ENCODE measurements at regions not wholly inside any gene's neighbourhood (a gene's known extent, or its start where the extent isn't known, plus 50 kb on each side); places are given as distances from the start of the nearest gene placed in this dataset.
"Not testable (repeated sequence)": the region's sequence is repeated elsewhere in the genome, so short reads cannot be mapped to it uniquely, and the experiment has no call there.

DNA sequence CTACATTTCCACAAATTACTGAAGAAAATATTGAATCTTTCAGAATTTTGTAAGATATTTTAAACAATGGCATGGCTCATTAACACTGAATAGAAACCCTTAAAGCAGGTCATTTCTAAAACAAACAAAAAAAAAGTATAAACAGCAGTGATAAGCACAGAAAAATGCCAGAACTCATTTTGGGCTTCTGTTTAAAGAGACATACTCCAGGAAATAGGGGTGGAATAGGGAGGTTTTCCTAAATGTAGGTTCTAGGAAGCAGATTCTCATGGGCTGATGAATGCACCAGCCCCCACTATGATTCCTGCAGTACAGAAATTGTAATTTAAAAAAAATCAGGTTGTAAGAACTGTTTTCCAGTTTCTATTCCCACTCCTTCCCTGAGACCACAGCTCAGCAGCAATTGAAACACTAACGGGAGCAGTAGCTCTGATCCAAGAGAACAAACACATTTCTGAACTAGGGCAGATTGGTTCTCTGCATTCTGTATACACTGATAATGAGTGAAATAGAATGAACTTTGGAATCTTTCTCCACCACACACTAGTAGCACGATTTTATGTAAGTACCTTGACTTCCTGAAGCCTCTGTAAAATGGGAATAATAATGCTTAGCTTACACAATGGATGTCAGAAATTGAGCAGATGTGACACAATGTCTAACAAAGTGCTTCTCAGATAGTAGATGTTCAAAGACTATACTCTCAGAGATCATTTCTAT lies 115.6 kb upstream of the TMTC1 start:
- no peak overlapping the region for H3K9ac ChIP-seq (ENCODE audit: low read depth, low read length)
- no peaks in the 10 kb centered on the region for H3K36me3 ChIP-seq (ENCODE audit: insufficient read depth, low read depth, low read length)
- H3K27ac ChIP-seq (ENCODE audit: low read length) = no peak overlapping the region
- no peak overlapping the region for H3K4me3 ChIP-seq (ENCODE audit: low read length)
- H3K27me3 ChIP-seq (ENCODE audit: insufficient read depth, low read length) = no peaks in the 10 kb centered on the region
- peaks cover 3% of the 10 kb centered on the region; the same call in 1 of the 2 replicates for H3K4me1 ChIP-seq (ENCODE audit: insufficient read depth, low read length)
- no peaks in the 10 kb centered on the region for H3K9me3 ChIP-seq (ENCODE audit: insufficient read depth, low read depth, low read length)

DNA sequence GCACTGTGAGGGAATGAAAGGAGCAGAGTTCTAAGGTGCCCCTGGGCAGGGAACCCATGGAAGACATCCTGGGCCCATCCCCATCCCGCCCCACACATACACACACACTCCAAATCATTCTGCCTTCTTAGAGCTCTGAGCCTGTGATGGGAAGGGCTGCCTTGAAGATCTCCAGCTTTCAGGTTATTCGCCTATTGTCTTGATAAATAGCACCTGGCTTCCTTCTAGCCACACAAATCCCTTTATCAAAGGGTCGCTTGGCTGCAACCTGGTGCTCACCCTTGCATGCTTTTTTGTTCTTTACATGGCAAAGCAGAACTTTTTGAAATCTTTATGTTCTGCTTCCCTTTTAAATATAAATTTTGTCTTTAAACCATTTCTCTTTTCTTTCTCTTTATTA lies 112.2 kb upstream of the TMTC1 start:
- H3K4me1 ChIP-seq (ENCODE audit: insufficient read depth, low read length) = peaks cover 3% of the 10 kb centered on the region; the same call in 1 of the 2 replicates
- no peaks in the 10 kb centered on the region for H3K27me3 ChIP-seq (ENCODE audit: insufficient read depth, low read length)
- no peak overlapping the region for H3K27ac ChIP-seq (ENCODE audit: low read length)
- no peak overlapping the region for H3K9ac ChIP-seq (ENCODE audit: low read depth, low read length)
- H3K4me3 ChIP-seq (ENCODE audit: low read length) = no peak overlapping the region
- no peaks in the 10 kb centered on the region for H3K36me3 ChIP-seq (ENCODE audit: insufficient read depth, low read depth, low read length)
- no peaks in the 10 kb centered on the region for H3K9me3 ChIP-seq (ENCODE audit: insufficient read depth, low read depth, low read length)

DNA sequence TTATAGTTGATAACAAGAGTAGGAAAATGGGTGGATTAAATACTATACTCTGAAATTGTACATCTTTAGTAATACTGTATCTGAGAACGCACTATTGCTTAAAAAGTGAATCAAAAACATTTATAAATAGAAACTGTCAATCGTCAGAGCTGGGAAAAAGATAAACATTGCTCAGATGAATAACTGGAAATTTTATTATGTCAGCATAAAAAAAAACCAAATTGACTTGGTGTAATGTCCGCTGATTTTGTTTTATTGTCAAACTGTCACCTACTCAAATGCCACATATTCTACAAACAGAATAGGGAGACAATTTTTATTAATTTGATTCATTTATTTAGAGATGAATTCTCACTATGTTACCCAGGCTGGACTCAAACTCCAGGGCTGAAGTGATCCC lies 109.3 kb upstream of the TMTC1 start:
- Histone ChIP-seq H3K9me3 (ENCODE audit: insufficient read depth, low read depth, low read length) (no peaks in the 10 kb centered on the region), H3K27me3 (ENCODE audit: insufficient read depth, low read length) (no peaks in the 10 kb centered on the region)

DNA sequence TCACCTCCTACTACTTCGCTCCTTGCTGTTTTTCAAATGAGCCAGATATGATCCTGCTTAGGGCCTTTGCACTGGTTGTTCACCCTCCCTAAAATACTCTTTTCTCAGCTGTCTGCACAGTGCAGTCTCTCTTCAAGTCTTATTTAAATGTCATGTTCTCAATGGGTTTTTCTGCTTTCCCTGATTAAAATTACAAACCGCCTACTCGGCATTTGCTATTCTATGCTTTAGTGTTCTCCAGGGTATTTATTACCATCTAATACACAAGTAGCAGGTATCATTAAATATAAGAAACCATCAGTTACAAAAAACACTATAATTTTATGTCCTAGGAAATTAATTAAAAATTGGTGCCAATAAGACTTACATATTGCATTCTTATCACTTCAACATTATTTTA lies 108.0 kb upstream of the TMTC1 start:
- Histone ChIP-seq H3K4me3 (ENCODE audit: low read length) (no peak overlapping the region), H3K36me3 (ENCODE audit: insufficient read depth, low read depth, low read length) (no peaks in the 10 kb centered on the region), H3K4me1 (ENCODE audit: insufficient read depth, low read length) (peaks cover 3% of the 10 kb centered on the region; the same call in 1 of the 2 replicates), H3K9ac (ENCODE audit: low read depth, low read length) (no peak overlapping the region), H3K9me3 (ENCODE audit: insufficient read depth, low read depth, low read length) (no peaks in the 10 kb centered on the region), H3K27ac (ENCODE audit: low read length) (no peak overlapping the region), H3K27me3 (ENCODE audit: insufficient read depth, low read length) (no peaks in the 10 kb centered on the region)

More for the DNA sequence above, 109.3 kb upstream of the TMTC1 start:
- Histone ChIP-seq H3K4me1 (ENCODE audit: insufficient read depth, low read length) (peaks cover 3% of the 10 kb centered on the region; the same call in 1 of the 2 replicates), H3K36me3 (ENCODE audit: insufficient read depth, low read depth, low read length) (no peaks in the 10 kb centered on the region), H3K9ac (ENCODE audit: low read depth, low read length) (no peak overlapping the region), H3K27ac (ENCODE audit: low read length) (no peak overlapping the region), H3K4me3 (ENCODE audit: low read length) (no peak overlapping the region)

DNA sequence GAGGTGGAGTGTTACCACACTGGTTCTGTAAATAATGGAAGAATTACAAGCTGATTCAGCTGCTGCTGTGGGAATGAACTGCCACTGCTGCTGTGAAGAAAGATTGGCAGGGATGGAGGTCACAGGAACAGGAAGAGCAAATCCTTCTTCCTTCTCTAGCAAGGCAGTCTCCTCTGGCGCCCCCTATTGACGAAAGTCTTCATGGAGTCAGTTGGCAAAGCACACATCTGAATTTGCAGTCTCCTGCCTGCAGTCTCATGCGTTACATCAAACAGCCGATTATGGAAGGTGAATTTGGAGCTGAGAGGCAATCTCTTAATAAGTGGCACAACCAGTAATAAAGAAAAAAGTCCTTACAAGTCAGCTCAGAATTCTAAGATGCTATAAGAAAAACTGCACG lies 106.0 kb upstream of the TMTC1 start:
- Histone ChIP-seq H3K9me3 (ENCODE audit: insufficient read depth, low read depth, low read length) (peaks cover 14% of the 10 kb centered on the region), H3K4me3 (ENCODE audit: low read length) (no peak overlapping the region), H3K27ac (ENCODE audit: low read length) (no peak overlapping the region), H3K4me1 (ENCODE audit: insufficient read depth, low read length) (no peaks in the 10 kb centered on the region), H3K27me3 (ENCODE audit: insufficient read depth, low read length) (no peaks in the 10 kb centered on the region), H3K36me3 (ENCODE audit: insufficient read depth, low read depth, low read length) (no peaks in the 10 kb centered on the region), H3K9ac (ENCODE audit: low read depth, low read length) (no peak overlapping the region)

DNA sequence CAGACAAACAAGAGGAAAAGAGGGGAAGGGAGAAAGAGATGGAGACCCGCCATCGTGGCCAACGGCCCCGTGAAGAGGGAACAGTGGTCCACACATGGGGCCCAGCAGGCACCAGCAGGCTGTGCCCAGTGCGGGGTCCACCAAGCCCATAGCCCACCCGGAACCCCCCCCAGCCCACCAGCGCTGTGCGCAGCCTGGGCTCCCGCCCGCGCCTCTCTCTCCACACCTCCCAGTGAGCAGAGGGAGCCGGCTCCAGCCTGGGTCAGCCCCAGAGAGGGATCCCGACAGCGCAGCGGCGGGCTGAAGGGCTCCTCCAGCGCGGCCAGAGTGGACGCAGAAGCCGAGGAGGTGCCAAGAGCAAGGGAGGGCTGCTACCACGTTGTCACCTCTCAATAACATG lies 105.0 kb upstream of the TMTC1 start:
- Histone ChIP-seq H3K27me3 (ENCODE audit: insufficient read depth, low read length) (no peaks in the 10 kb centered on the region), H3K36me3 (ENCODE audit: insufficient read depth, low read depth, low read length) (no peaks in the 10 kb centered on the region), H3K27ac (ENCODE audit: low read length) (no peak overlapping the region), H3K4me3 (ENCODE audit: low read length) (no peak overlapping the region), H3K9ac (ENCODE audit: low read depth, low read length) (no peak overlapping the region), H3K9me3 (ENCODE audit: insufficient read depth, low read depth, low read length) (peaks cover 21% of the 10 kb centered on the region), H3K4me1 (ENCODE audit: insufficient read depth, low read length) (peaks cover 6% of the 10 kb centered on the region; the same call in 1 of the 2 replicates)

DNA sequence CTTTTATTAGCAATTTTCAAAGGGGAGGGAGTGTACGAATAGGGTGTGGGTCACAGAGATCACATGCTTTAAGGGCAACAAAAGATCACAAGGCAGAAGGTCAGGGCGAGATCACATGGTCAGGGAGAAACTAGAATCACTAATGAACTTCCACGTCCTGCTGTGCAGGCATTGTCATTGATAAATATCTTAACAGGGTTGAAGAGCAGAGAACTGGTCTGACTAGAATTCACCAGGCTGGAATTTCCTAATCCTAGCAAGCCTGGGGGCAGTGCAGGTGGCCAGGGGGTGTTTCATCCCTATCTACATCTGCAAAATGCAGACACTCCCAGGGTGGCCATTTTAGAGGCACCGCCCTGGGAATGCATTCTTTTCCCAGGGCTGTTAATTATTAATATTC lies 101.2 kb upstream of the TMTC1 start:
- H3K36me3 ChIP-seq (ENCODE audit: insufficient read depth, low read depth, low read length); H3K27ac ChIP-seq (ENCODE audit: low read length); H3K9ac ChIP-seq (ENCODE audit: low read depth, low read length); H3K4me3 ChIP-seq (ENCODE audit: low read length); H3K27me3 ChIP-seq (ENCODE audit: insufficient read depth, low read length): not testable (repeated sequence)
- Histone ChIP-seq H3K9me3 (ENCODE audit: insufficient read depth, low read depth, low read length) (peaks cover 21% of the 10 kb centered on the region), H3K4me1 (ENCODE audit: insufficient read depth, low read length) (peaks cover 10% of the 10 kb centered on the region; the same call in 1 of the 2 replicates)

DNA sequence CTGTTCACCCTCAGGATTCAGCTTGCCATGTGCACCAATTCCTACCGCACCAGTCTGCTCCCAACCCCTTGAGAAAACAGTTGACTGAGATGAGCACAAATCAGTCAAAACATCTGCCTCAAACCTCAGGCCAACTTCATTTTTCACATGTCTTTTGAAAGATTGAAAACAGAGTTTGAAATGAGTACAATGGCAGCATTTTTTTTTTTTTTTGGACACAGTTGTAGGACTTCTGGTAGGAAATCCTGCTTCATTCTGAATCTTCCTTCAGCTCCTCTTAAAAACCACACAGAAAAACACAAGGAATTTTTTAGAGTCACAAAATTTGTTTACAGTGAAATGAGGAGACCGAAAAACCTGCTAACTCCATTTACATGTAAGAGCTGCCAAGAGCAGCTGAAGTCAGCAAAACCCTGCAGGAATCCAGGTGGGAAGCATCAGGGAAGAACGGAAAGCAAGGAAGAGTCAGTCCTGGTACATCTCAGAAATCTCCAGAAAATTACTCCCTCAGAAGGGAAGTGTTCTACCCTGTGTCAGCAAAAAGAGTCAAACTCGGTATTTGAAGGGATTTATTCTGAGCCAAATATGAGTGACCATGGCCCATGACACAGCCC lies 100.3 kb upstream of the TMTC1 start:
- peaks cover 19% of the 10 kb centered on the region; the same call in 1 of the 2 replicates for H3K4me1 ChIP-seq (ENCODE audit: insufficient read depth, low read length)
- H3K9me3 ChIP-seq (ENCODE audit: insufficient read depth, low read depth, low read length) = peaks cover 21% of the 10 kb centered on the region
- H3K4me3 ChIP-seq (ENCODE audit: low read length) = 0 out of 2 replicates have a peak overlapping the region, but pooled peaks have one; percentile 14
- H3K27ac ChIP-seq (ENCODE audit: low read length) = peak overlapping the region; percentile 46
- H3K27me3 ChIP-seq (ENCODE audit: insufficient read depth, low read length) = no peaks in the 10 kb centered on the region
- peak overlapping the region; percentile 49; the same call in 1 of the 2 replicates for H3K9ac ChIP-seq (ENCODE audit: low read depth, low read length)
- no peaks in the 10 kb centered on the region for H3K36me3 ChIP-seq (ENCODE audit: insufficient read depth, low read depth, low read length)

DNA sequence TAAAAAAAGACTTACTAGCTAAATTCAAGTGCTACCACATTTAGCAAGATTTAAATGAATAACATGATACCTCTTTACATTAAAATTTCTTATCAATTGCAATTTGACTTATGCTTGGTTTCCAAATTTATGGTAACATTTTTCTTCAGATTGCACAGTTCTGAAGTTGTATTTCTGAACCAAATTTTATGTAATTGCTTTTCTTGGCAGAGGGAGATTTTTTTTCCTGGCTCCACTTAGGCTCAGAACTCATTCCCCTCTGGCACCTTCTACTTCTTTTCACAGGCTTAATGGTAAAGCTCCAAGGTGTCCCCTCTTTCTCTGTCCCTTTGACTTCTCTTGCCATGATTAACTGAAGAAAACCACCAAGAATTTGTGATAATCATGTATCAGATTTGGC lies 99.8 kb upstream of the TMTC1 start:
- peaks cover 19% of the 10 kb centered on the region; the same call in 1 of the 2 replicates for H3K4me1 ChIP-seq (ENCODE audit: insufficient read depth, low read length)
- H3K9me3 ChIP-seq (ENCODE audit: insufficient read depth, low read depth, low read length) = peaks cover 21% of the 10 kb centered on the region
- no peak overlapping the region for H3K4me3 ChIP-seq (ENCODE audit: low read length)
- H3K9ac ChIP-seq (ENCODE audit: low read depth, low read length) = peak overlapping the region; percentile 49; the same call in 1 of the 2 replicates
- H3K27ac ChIP-seq (ENCODE audit: low read length) = no peak overlapping the region
- no peaks in the 10 kb centered on the region for H3K27me3 ChIP-seq (ENCODE audit: insufficient read depth, low read length)
- H3K36me3 ChIP-seq (ENCODE audit: insufficient read depth, low read depth, low read length) = no peaks in the 10 kb centered on the region

DNA sequence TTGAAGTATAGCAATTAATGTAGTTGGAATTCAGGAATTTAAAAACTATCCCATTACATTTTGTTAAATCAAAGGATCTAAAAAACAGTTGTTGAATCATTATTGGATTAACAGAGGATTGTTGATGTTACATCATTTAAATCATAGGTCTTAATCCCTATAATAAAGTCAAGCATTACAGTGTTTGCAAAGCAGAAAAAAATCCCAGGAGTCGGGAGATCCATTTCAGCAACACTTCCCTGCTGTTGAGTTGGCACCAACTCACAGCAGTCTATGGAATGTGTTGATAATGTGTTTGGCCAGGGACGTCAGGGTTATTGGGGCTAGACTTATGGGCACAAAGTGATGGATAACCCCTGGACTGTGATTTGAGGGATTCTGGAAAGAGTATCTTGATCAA lies 99.1 kb upstream of the TMTC1 start:
- Histone ChIP-seq H3K4me3 (ENCODE audit: low read length) (no peak overlapping the region), H3K4me1 (ENCODE audit: insufficient read depth, low read length) (peaks cover 19% of the 10 kb centered on the region; the same call in 1 of the 2 replicates), H3K27ac (ENCODE audit: low read length) (no peak overlapping the region), H3K27me3 (ENCODE audit: insufficient read depth, low read length) (no peaks in the 10 kb centered on the region), H3K9me3 (ENCODE audit: insufficient read depth, low read depth, low read length) (peaks cover 21% of the 10 kb centered on the region), H3K9ac (ENCODE audit: low read depth, low read length) (no peak overlapping the region), H3K36me3 (ENCODE audit: insufficient read depth, low read depth, low read length) (no peaks in the 10 kb centered on the region)

DNA sequence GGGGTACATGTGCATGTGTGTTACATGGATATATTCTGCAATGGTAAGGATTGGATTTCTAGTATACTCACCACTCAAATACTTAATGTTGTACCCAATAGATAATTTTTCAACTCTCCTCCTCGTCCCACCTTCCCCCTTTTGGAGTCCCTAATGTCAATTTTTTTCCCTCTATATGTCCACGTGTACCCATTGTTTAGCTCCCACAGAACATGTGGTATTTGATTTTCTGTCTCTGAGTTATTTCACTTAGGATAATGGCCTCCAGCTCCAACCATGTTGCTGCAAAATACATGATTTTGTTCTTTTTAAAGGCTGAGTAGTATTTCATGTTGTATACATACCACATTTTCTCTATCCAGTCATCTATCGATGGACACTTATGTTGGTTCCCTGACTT lies 97.2 kb upstream of the TMTC1 start:
- H3K9ac ChIP-seq (ENCODE audit: low read depth, low read length) = no peak overlapping the region
- no peaks in the 10 kb centered on the region for H3K36me3 ChIP-seq (ENCODE audit: insufficient read depth, low read depth, low read length)
- no peak overlapping the region for H3K27ac ChIP-seq (ENCODE audit: low read length)
- peaks cover 19% of the 10 kb centered on the region; the same call in 1 of the 2 replicates for H3K4me1 ChIP-seq (ENCODE audit: insufficient read depth, low read length)
- H3K9me3 ChIP-seq (ENCODE audit: insufficient read depth, low read depth, low read length) = peaks cover 14% of the 10 kb centered on the region
- H3K4me3 ChIP-seq (ENCODE audit: low read length) = no peak overlapping the region
- H3K27me3 ChIP-seq (ENCODE audit: insufficient read depth, low read length) = no peaks in the 10 kb centered on the region
